ENCODE measurements at regions not wholly inside any gene's neighbourhood (a gene's known extent, or its start where the extent isn't known, plus 50 kb on each side); places are given as distances from the start of the nearest gene placed in this dataset.

- no peak for DNase-seq
Measured at GRCh38 chr2:120461092-120461491, 115.2 kb downstream of the INHBB start.

- DNase-seq: no peak
Measured at GRCh38 chr2:120461546-120462537, 115.9 kb downstream of the INHBB start.

GRCh38 chr2:120463527-120463926 lies 117.6 kb downstream of the INHBB start:
- DNase-seq: no peak

- DNase-seq: no peak
Measured at GRCh38 chr2:120463996-120464395, 118.1 kb downstream of the INHBB start.

GRCh38 chr2:120464448-120464931 lies 118.6 kb downstream of the INHBB start:
- no peak for DNase-seq

GRCh38 chr2:120465012-120465700 lies 119.2 kb downstream of the INHBB start:
- DNase-seq: no peak

GRCh38 chr2:120465701-120465988 lies 119.7 kb downstream of the INHBB start:
- no peak for DNase-seq

GRCh38 chr2:120465989-120466703 lies 120.2 kb downstream of the INHBB start:
- no peak for DNase-seq

- DNase-seq: no peak
Measured at GRCh38 chr2:120466704-120467054, 120.7 kb downstream of the INHBB start.

- DNase-seq: no peak
Measured at GRCh38 chr2:120468136-120468535, 122.2 kb downstream of the INHBB start.

- no peak for DNase-seq
Measured at GRCh38 chr2:120469426-120469825, 123.5 kb downstream of the INHBB start.

GRCh38 chr2:120470041-120470965 lies 124.4 kb downstream of the INHBB start:
- DNase-seq: peak; percentile 56

- no peak for DNase-seq
Measured at GRCh38 chr2:120471166-120471565, 125.2 kb downstream of the INHBB start.

GRCh38 chr2:120472031-120472430 lies 126.1 kb downstream of the INHBB start:
- DNase-seq: no peak

- no peak for DNase-seq
Measured at GRCh38 chr2:120472891-120473309, 127.0 kb downstream of the INHBB start.

- DNase-seq: no peak
Measured at GRCh38 chr2:120473522-120474271, 127.8 kb downstream of the INHBB start.

- DNase-seq: no peak
Measured at GRCh38 chr2:120474486-120474885, 128.6 kb downstream of the INHBB start.

GRCh38 chr2:120476141-120476540 lies 130.2 kb downstream of the INHBB start:
- no peak for DNase-seq

GRCh38 chr2:120477198-120477597 lies 131.3 kb downstream of the INHBB start:
- DNase-seq: no peak

GRCh38 chr2:120477831-120478481 lies 132.0 kb downstream of the INHBB start:
- DNase-seq: no peak

GRCh38 chr2:120480346-120480902 lies 134.5 kb downstream of the INHBB start:
- DNase-seq: no peak
